IMR-90 (cell line): ENCODE measurements at regions not wholly inside any gene's neighbourhood (a gene's known extent, or its start where the extent isn't known, plus 50 kb on each side); places are given as distances from the start of the nearest gene placed in this dataset.

Experiments
- ATAC-seq: fragments of 200-7000 bp; cut with Tn5 transposase; 2 replicates; pipeline ENCODE4 v1.9.1; 2020; ENCODE audit warnings: low read depth, mild to moderate bottlenecking, moderate library complexity
- BruUV-seq: library from RNA; stranded (reverse); fragments of 400-500 nt; replicated peaks from 2 replicates; lab custom pipeline; 2021; lab: Mats Ljungman, UMichigan
- CTCF ChIA-PET: fragments of 300-600 bp; formaldehyde crosslinking; extraction: SDS; loops from one replicate; lab custom pipeline; 2021; ENCODE audit warnings: antibody characterized with exemption; lab: Yijun Ruan, JAX
- POLR2A ChIA-PET: fragments of 300-600 bp; sonication (Branson Sonifier 250); formaldehyde crosslinking; loops from one replicate; lab custom pipeline; 2022; ENCODE audit warnings: antibody characterized with exemption; ENCODE audit not compliant: unreplicated experiment; lab: Charles Lee
- DNase-seq: peaks from one replicate; pipeline ENCODE4 v3.0.0; 2013
- H2AFZ ChIP-seq: replicated peaks from 2 replicates; pipeline ENCODE3; 2013; ENCODE audit warnings: low read length, mild to moderate bottlenecking; ENCODE audit not compliant: poor library complexity
- H2AK5ac ChIP-seq: 2 replicates; pipeline ENCODE4 v1.6.1; 2013; ENCODE audit warnings: low read depth, low read length, inconsistent platforms
- H2AK9ac ChIP-seq: replicated peaks from 2 replicates; pipeline ENCODE3; 2013; ENCODE audit warnings: mild to moderate bottlenecking, low read depth, low read length, moderate library complexity; ENCODE audit not compliant: poor library complexity
- H2BK120ac ChIP-seq: 2 replicates; pipeline ENCODE4 v1.6.1; 2013; ENCODE audit warnings: low read depth, low read length, inconsistent platforms
- H2BK15ac ChIP-seq: 3 replicates; pipeline ENCODE4 v1.6.1; 2013; ENCODE audit warnings: low read depth, low read length, inconsistent platforms
- H2BK20ac ChIP-seq: 2 replicates; pipeline ENCODE4 v1.6.1; 2013; ENCODE audit warnings: low read depth, mild to moderate bottlenecking, inconsistent platforms, low read length, moderate library complexity
- H2BK5ac ChIP-seq: 2 replicates; pipeline ENCODE4 v1.6.1; 2013; ENCODE audit warnings: mild to moderate bottlenecking, low read depth, low read length, inconsistent platforms; ENCODE audit not compliant: poor library complexity, severe bottlenecking
- H3K14ac ChIP-seq: replicated peaks from 2 replicates; pipeline ENCODE4 v1.6.1; 2013; ENCODE audit warnings: low read depth, low read length, inconsistent platforms
- H3K18ac ChIP-seq: 2 replicates; pipeline ENCODE4 v1.6.1; 2013; ENCODE audit warnings: low read depth, low read length, control low read depth
- H3K23ac ChIP-seq: 2 replicates; pipeline ENCODE4 v1.6.1; 2013; ENCODE audit warnings: low read depth, low read length, inconsistent platforms
- H3K27ac ChIP-seq: 2 replicates; pipeline ENCODE4 v1.5.1; 2013; ENCODE audit warnings: mild to moderate bottlenecking, control low read depth, low read length; ENCODE audit not compliant: insufficient read depth
- H3K27me3 ChIP-seq: 2 replicates; pipeline ENCODE4 v1.6.1; 2013; ENCODE audit warnings: low read length; ENCODE audit not compliant: control insufficient read depth, insufficient read depth
- H3K36me3 ChIP-seq: 2 replicates; pipeline ENCODE4 v1.6.1; 2013; ENCODE audit warnings: low read length, mixed read lengths; ENCODE audit not compliant: control insufficient read depth, insufficient read depth
- H3K4ac ChIP-seq: 2 replicates; pipeline ENCODE4 v1.6.1; 2013; ENCODE audit warnings: low read depth, low read length, inconsistent platforms
- H3K4me1 ChIP-seq: 2 replicates; pipeline ENCODE4 v1.6.1; 2013; ENCODE audit warnings: low read length, mixed read lengths; ENCODE audit not compliant: control insufficient read depth, insufficient read depth
- H3K4me2 ChIP-seq: 2 replicates; pipeline ENCODE4 v1.6.1; 2013; ENCODE audit warnings: low read depth, mild to moderate bottlenecking, control low read depth, low read length, moderate library complexity
- H3K4me3 ChIP-seq: 2 replicates; pipeline ENCODE4 v1.5.1; 2013; ENCODE audit warnings: low read depth, mild to moderate bottlenecking, control low read depth, low read length, moderate library complexity; ENCODE audit not compliant: insufficient read depth
- H3K56ac ChIP-seq: 2 replicates; pipeline ENCODE4 v1.6.1; 2013; ENCODE audit warnings: low read length, inconsistent platforms; ENCODE audit not compliant: insufficient read depth; ENCODE audit errors: extremely low read depth
- H3K79me1 ChIP-seq, 2 experiments: 2 replicates each; pipeline ENCODE4 v1.6.1; 2013; ENCODE audit warnings: low read length in 2 of 2, inconsistent platforms in 1 of 2, low read depth in 1 of 2
- H3K9ac ChIP-seq: 2 replicates; pipeline ENCODE4 v1.6.1; 2013; ENCODE audit warnings: low read depth, low read length, control low read depth
- H3K9me1 ChIP-seq: 2 replicates; pipeline ENCODE4 v1.6.1; 2013; ENCODE audit warnings: low read length, inconsistent platforms; ENCODE audit not compliant: insufficient read depth
- H3K9me3 ChIP-seq: 2 replicates; pipeline ENCODE4 v1.6.1; 2013; ENCODE audit warnings: low read length; ENCODE audit not compliant: control insufficient read depth, insufficient read depth
- H4K20me1 ChIP-seq: 2 replicates; pipeline ENCODE4 v1.6.1; 2013; ENCODE audit warnings: low read length, inconsistent platforms; ENCODE audit not compliant: insufficient read depth
- H4K5ac ChIP-seq: 2 replicates; pipeline ENCODE4 v1.6.1; 2013; ENCODE audit warnings: mild to moderate bottlenecking, low read depth, low read length, control low read depth
- H4K8ac ChIP-seq, 2 experiments: 2 replicates each; pipeline ENCODE4 v1.6.1; 2013; ENCODE audit warnings: low read depth in 2 of 2, low read length in 2 of 2, control low read depth in 1 of 2, inconsistent platforms in 1 of 2
- H4K91ac ChIP-seq: 2 replicates; pipeline ENCODE4 v1.6.1; 2013; ENCODE audit warnings: low read depth, low read length, inconsistent platforms; ENCODE audit not compliant: insufficient read depth
- BHLHE40 ChIP-seq: fragments of 150-350 bp; IDR thresholded peaks from 2 replicates; pipeline ENCODE4 v1.6.1; 2016; ENCODE audit warnings: mild to moderate bottlenecking, low read depth, low read length
- CEBPB ChIP-seq: IDR thresholded peaks from 2 replicates; pipeline ENCODE4 v1.6.1; 2012; ENCODE audit warnings: low read depth, low read length, improper control_type of control experiment
- CHD1 ChIP-seq: IDR thresholded peaks from 2 replicates; pipeline ENCODE4 v1.6.1; 2012; ENCODE audit warnings: low read depth, low read length, improper control_type of control experiment
- CTCF ChIP-seq: conservative IDR thresholded peaks from 2 replicates; pipeline ENCODE4 v1.5.1; 2012; ENCODE audit warnings: mild to moderate bottlenecking, low read depth, low read length, improper control_type of control experiment
- FOS ChIP-seq: fragments of 150-350 bp; IDR thresholded peaks from 2 replicates; pipeline ENCODE4 v1.6.1; 2016; ENCODE audit warnings: low read depth, low read length
- MAFK ChIP-seq: IDR thresholded peaks from 2 replicates; pipeline ENCODE4 v1.6.1; 2012; ENCODE audit warnings: low read depth, low read length, improper control_type of control experiment
- MAZ ChIP-seq: IDR thresholded peaks from 2 replicates; pipeline ENCODE4 v1.6.1; 2012; ENCODE audit warnings: low read depth, mild to moderate bottlenecking, low read length, improper control_type of control experiment, moderate library complexity, borderline replicate concordance
- MXI1 ChIP-seq: IDR thresholded peaks from 2 replicates; pipeline ENCODE4 v1.6.1; 2012; ENCODE audit warnings: low read depth, mild to moderate bottlenecking, low read length, moderate library complexity, borderline replicate concordance
- NFE2L2 ChIP-seq: fragments of 150-350 bp; IDR thresholded peaks from 2 replicates; pipeline ENCODE4 v1.6.1; 2016; ENCODE audit warnings: low read depth, mild to moderate bottlenecking, low read length
- POLR2A ChIP-seq: IDR thresholded peaks from 2 replicates; pipeline ENCODE4 v1.6.1; 2012; ENCODE audit warnings: mild to moderate bottlenecking, low read depth, low read length
- RAD21 ChIP-seq: IDR thresholded peaks from 2 replicates; pipeline ENCODE4 v1.6.1; 2012; ENCODE audit warnings: low read length, improper control_type of control experiment
- RCOR1 ChIP-seq: IDR thresholded peaks from 2 replicates; pipeline ENCODE4 v1.6.1; 2012; ENCODE audit warnings: mild to moderate bottlenecking, low read length, improper control_type of control experiment; ENCODE audit not compliant: insufficient replicate concordance
- RFX5 ChIP-seq: IDR thresholded peaks from 2 replicates; pipeline ENCODE4 v1.8.0; 2012; ENCODE audit warnings: low read depth, mild to moderate bottlenecking, low read length, moderate library complexity
- SMC3 ChIP-seq: fragments of 150-350 bp; IDR thresholded peaks from 2 replicates; pipeline ENCODE4 v1.6.1; 2016; ENCODE audit warnings: low read depth, mild to moderate bottlenecking, antibody characterized with exemption, low read length, moderate library complexity
- USF2 ChIP-seq: fragments of 150-350 bp; IDR thresholded peaks from 2 replicates; pipeline ENCODE4 v1.6.1; 2017; ENCODE audit warnings: mild to moderate bottlenecking, antibody characterized with exemption, low read length, low read depth
- WGBS, 2 experiments: methylation state at CpG; one replicate each; pipeline versions ENCODE4 v1.1.5 to v1.1.7; 2013; ENCODE audit warnings: missing lambda C conversion rate in 2 of 2; ENCODE audit not compliant: insufficient read length in 1 of 2; ENCODE audit errors: extremely low coverage in 2 of 2; 5-methylcytosine and 5-hydroxymethylcytosine counted together
- dilution Hi-C: fragments of 300-500 bp; cut with HindIII; formaldehyde crosslinking; loops from one replicate; pipeline ENCODE4 v1.14.3; 2018; ENCODE audit warnings: low sequenced_read_pairs; ENCODE audit not compliant: unreplicated experiment
- in situ Hi-C: fragments of 300-500 bp; cut with MboI; formaldehyde crosslinking; loops from 3 replicates; pipeline ENCODE4 v1.14.3; 2019; ENCODE audit warnings: low sequenced_read_pairs, inconsistent platforms, mixed read lengths
- intact Hi-C: fragments of 100-400 bp; cut with micrococcal nuclease; formaldehyde crosslinking; loops from 2 replicates; pipeline ENCODE4 v1.10.0; 2022
- TF ChIP-seq, protein P1 (sequence below): fragments of 150-350 bp; IDR thresholded peaks from 2 replicates; pipeline ENCODE4 v1.6.1; 2016; ENCODE audit warnings: low read depth, mild to moderate bottlenecking, low read length, moderate library complexity, borderline replicate concordance

DNA sequence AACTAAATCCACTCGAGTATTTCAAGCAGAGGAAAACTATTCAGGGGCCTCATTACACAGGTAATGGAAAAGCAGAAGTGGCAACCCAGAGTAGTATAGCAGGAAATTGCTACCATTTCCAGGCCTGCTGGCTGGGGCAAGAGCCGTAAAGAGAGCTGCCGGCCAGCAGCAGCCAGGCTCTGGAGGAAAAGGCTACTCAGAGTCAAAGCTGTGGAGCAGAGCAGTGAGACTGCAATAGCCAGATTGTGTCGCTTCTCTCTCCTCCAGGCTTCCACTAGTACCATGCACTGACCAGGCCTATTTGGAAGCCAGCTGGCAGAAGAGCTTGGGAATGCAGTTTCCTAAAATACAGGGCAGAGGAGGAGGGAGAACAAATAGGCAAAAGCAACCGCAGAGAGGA, 155.5 kb downstream of the OMA1 start:
- no peak overlapping the region for H2BK20ac ChIP-seq
- no peaks in the 10 kb centered on the region for H4K20me1 ChIP-seq
- H3K9ac ChIP-seq: no peak overlapping the region
- in situ Hi-C loops: no loop called here
- H3K27ac ChIP-seq: no peak overlapping the region
- DNase-seq (no peak), ATAC-seq (no peak)
- no peak overlapping the region for H3K4me3 ChIP-seq
- H3K4me1 ChIP-seq: peaks cover 7% of the 10 kb centered on the region
- intact Hi-C loops: no loop called here
- TF ChIP-seq MAZ: no peak
- TF ChIP-seq MXI1: no peak
- no peak for TF ChIP-seq BHLHE40
- TF ChIP-seq RAD21: no peak
- TF ChIP-seq, protein P1, sequence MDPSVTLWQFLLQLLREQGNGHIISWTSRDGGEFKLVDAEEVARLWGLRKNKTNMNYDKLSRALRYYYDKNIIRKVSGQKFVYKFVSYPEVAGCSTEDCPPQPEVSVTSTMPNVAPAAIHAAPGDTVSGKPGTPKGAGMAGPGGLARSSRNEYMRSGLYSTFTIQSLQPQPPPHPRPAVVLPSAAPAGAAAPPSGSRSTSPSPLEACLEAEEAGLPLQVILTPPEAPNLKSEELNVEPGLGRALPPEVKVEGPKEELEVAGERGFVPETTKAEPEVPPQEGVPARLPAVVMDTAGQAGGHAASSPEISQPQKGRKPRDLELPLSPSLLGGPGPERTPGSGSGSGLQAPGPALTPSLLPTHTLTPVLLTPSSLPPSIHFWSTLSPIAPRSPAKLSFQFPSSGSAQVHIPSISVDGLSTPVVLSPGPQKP: no peak
- no peak for TF ChIP-seq CTCF
- TF ChIP-seq USF2: no peak
- no peak for TF ChIP-seq CEBPB
- no peak for TF ChIP-seq NFE2L2
- TF ChIP-seq FOS: no peak
- TF ChIP-seq RFX5: no peak
- TF ChIP-seq MAFK: no peak
- no peak for TF ChIP-seq CHD1
- TF ChIP-seq POLR2A: no peak
- no peak for TF ChIP-seq RCOR1
- no peak for TF ChIP-seq SMC3
- no peak overlapping the region for H4K5ac ChIP-seq
- H3K56ac ChIP-seq: no peak overlapping the region
- H2AK5ac ChIP-seq: no peak overlapping the region
- no peak overlapping the region for H2BK15ac ChIP-seq
- H4K91ac ChIP-seq: no peak overlapping the region
- H3K4me2 ChIP-seq: no peak overlapping the region
- H3K14ac ChIP-seq: no peak overlapping the region
- H2AK9ac ChIP-seq: no peak overlapping the region
- no TSS peak for BruUV-seq
- no peak overlapping the region for H4K8ac ChIP-seq
- H2AFZ ChIP-seq: no peak overlapping the region
- H3K36me3 ChIP-seq: no peaks in the 10 kb centered on the region
- dilution Hi-C loops: no loop called here
- no peak overlapping the region for H2BK120ac ChIP-seq
- H2BK5ac ChIP-seq: no peak overlapping the region
- H3K9me3 ChIP-seq: no peaks in the 10 kb centered on the region
- no peak overlapping the region for H3K4ac ChIP-seq
- ChIA-PET POLR2A (no interaction called here), CTCF (no interaction called here)
- H3K79me1 ChIP-seq: no peaks in the 10 kb centered on the region
- H3K18ac ChIP-seq: no peak overlapping the region
- no peak overlapping the region for H3K23ac ChIP-seq
- H3K27me3 ChIP-seq: no peaks in the 10 kb centered on the region
- no CpG with 5 or more reads among the region's 5 CpGs for WGBS, 2 experiments
- H3K9me1 ChIP-seq: peaks cover 3% of the 10 kb centered on the region; the same call in 1 of the 2 replicates
